Brain microvascular endothelial cell (primary cell): ENCODE measurements at regions not wholly inside any gene's neighbourhood (a gene's known extent, or its start where the extent isn't known, plus 50 kb on each side); places are given as distances from the start of the nearest gene placed in this dataset.

Source experiments
- DNase-seq: peaks from one replicate; pipeline ENCODE4 v3.0.0-alpha.2; 2020
- H3K27ac ChIP-seq: fragments of 250-450 bp; sonication (Bioruptor Pico); 2 replicates; pipeline ENCODE4 v1.5.1; 2020; ENCODE audit warnings: mild to moderate bottlenecking, moderate library complexity
- H3K27me3 ChIP-seq: fragments of 250-450 bp; sonication (Bioruptor Pico); replicated peaks from 2 replicates; pipeline ENCODE4 v1.5.1; 2020; ENCODE audit warnings: mild to moderate bottlenecking
- H3K36me3 ChIP-seq: fragments of 250-450 bp; sonication (Bioruptor Pico); replicated peaks from 2 replicates; pipeline ENCODE4 v1.5.1; 2020; ENCODE audit warnings: mild to moderate bottlenecking
- H3K4me3 ChIP-seq: 2 replicates; pipeline ENCODE4 v1.5.1; 2011; ENCODE audit warnings: low read depth, mild to moderate bottlenecking, control low read depth, low read length, moderate library complexity
- in situ Hi-C: cut with HindIII; loops from 2 replicates; pipeline ENCODE4 v1.10.0; 2017; ENCODE audit warnings: low sequenced_read_pairs, low pct_ligation_motif_present
- TF ChIP-seq, protein P1 (sequence below): IDR thresholded peaks from 2 replicates; pipeline ENCODE4 v1.5.1; 2011; ENCODE audit warnings: low read depth, mild to moderate bottlenecking, moderate library complexity, low read length, control low read depth, inconsistent platforms; ENCODE audit errors: missing control alignments

DNA sequence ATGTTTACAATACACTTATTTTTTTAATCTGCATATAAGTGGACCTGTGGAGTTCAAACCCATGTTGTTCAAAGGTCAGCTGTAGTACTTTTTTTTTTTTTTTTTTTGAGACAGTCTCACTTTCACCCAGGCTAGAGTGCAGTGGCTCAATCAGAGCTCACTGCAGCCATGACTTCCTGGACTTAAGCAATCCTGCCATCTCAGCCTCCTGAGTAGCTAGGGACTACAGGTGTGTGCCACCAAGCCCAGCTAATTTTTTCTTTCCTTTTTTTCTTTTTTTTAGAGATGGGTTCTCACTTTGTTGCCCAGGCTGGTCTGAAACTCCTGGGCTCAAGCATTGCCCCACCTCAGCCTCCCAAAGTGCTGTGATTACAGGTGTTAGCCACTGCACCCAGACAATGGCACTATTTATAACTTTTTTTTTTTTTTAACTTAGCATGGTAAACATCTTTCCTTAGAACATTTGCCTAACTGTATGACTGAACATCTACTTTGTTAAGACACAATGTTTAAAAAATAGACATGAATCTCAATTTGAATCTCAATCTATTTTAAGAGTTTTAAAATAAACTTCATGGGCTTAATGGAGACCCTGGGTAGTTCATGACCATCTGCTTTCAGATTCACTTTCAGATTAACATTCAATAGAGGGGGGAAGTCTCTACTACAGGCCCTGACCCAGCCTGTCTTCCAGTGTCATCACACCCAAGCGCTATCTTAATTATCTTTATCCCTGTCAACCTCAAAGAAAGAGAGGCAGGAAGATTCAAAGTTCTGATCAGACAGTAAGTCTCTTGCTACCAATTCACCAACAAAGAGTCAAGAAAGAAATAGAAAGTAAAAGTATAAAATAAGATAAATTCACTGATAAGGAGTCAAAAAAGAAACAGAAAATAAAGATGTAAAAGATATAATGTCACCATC is 97.7 kb upstream of the DOCK9 start:
- no peaks in the 10 kb centered on the region for H3K36me3 ChIP-seq
- H3K4me3 ChIP-seq = no peak overlapping the region
- TF ChIP-seq, protein P1, sequence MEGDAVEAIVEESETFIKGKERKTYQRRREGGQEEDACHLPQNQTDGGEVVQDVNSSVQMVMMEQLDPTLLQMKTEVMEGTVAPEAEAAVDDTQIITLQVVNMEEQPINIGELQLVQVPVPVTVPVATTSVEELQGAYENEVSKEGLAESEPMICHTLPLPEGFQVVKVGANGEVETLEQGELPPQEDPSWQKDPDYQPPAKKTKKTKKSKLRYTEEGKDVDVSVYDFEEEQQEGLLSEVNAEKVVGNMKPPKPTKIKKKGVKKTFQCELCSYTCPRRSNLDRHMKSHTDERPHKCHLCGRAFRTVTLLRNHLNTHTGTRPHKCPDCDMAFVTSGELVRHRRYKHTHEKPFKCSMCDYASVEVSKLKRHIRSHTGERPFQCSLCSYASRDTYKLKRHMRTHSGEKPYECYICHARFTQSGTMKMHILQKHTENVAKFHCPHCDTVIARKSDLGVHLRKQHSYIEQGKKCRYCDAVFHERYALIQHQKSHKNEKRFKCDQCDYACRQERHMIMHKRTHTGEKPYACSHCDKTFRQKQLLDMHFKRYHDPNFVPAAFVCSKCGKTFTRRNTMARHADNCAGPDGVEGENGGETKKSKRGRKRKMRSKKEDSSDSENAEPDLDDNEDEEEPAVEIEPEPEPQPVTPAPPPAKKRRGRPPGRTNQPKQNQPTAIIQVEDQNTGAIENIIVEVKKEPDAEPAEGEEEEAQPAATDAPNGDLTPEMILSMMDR = no peak
- no peaks in the 10 kb centered on the region for H3K27me3 ChIP-seq
- no peak overlapping the region for H3K27ac ChIP-seq
- in situ Hi-C loops = no loop called here
- no peak for DNase-seq

DNA sequence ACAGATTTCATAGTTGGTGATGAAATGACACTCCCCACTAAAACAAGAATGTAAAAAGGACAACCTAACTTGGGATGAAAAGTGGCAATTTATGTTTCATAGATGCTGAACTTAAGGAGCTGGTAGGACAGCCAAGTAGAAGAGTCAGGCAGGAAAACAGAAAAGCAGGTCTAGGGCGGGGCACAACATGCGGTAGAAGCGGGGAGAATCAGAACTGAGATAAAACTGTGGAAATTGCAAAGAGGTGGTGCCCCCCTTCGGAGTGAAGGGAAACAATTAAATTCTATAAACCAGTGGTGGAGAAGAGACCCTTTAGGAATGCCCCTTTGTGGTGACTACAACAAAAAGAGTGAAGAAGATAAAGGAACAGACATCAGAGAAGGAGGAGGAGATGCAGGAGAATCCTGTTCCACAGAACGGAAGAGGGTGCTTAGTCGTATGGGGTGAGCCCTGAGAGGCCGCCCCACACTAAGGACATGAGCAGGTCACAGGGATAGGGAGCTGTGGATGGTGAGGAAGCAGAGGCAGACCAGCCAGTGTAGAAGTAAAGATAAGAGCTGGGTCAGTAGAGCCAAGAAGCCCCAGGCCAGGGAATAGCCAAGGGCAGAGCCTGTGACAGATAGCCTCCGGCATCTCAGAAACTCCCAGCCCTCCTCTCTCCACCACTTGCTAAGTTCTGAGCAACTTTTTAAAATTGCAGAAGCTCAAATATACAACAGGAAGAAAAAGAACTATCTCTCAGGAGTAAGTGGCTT is 100.3 kb upstream of the DOCK9 start:
- no peak for DNase-seq
- in situ Hi-C loops = no loop called here

DNA sequence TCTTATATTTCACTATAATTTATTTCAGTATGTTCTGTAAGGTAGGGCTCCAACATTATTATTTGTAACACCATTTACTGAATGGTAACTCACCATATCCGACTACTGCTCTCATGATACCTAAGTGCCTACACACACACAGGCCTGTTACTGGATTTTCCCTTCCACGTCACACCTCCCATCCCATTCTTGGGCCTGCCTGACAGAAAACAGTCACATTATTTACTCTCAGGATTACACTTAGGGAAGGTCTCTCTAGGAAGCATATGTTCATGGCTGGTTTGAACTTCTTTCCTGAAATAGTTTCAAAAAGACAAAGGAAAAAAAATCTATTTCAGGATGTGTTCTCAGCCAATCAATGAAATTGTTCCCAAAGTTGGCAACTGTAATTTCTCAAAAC is 102.3 kb upstream of the DOCK9 start:
- DNase-seq = no peak
- TF ChIP-seq, protein P1 = no peak
- Histone ChIP-seq H3K27me3 (no peaks in the 10 kb centered on the region), H3K36me3 (no peaks in the 10 kb centered on the region), H3K27ac (no peak overlapping the region), H3K4me3 (no peak overlapping the region)
- in situ Hi-C loops = no loop called here

More for the DNA sequence above, 100.3 kb upstream of the DOCK9 start:
- Histone ChIP-seq H3K36me3 (no peaks in the 10 kb centered on the region), H3K27me3 (no peaks in the 10 kb centered on the region), H3K27ac (no peak overlapping the region), H3K4me3 (no peak overlapping the region)
- TF ChIP-seq, protein P1 = no peak

DNA sequence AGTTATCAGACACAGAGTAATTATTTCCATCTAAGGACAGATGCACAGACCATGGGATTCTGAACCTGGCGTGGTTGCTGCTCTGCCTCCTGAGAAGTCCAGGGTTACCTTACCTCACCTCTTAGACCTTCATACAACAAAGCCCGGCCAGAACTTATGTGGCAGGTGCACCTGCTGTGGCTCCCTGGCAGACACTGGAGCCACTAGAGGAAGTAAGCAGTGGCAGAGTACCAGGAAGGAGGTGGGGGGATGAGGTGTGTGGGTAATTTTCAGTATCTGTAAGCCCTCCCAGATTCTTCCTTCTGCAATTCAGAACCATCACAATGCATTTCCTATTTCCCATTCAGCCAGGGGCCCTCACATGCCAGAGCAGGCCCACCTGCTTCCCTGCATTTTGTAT is 106.1 kb upstream of the DOCK9 start:
- H3K27ac ChIP-seq = no peak overlapping the region
- no peaks in the 10 kb centered on the region for H3K36me3 ChIP-seq
- no peak for DNase-seq
- H3K4me3 ChIP-seq = no peak overlapping the region
- in situ Hi-C loops = no loop called here
- H3K27me3 ChIP-seq = no peaks in the 10 kb centered on the region
- TF ChIP-seq, protein P1 = no peak

DNA sequence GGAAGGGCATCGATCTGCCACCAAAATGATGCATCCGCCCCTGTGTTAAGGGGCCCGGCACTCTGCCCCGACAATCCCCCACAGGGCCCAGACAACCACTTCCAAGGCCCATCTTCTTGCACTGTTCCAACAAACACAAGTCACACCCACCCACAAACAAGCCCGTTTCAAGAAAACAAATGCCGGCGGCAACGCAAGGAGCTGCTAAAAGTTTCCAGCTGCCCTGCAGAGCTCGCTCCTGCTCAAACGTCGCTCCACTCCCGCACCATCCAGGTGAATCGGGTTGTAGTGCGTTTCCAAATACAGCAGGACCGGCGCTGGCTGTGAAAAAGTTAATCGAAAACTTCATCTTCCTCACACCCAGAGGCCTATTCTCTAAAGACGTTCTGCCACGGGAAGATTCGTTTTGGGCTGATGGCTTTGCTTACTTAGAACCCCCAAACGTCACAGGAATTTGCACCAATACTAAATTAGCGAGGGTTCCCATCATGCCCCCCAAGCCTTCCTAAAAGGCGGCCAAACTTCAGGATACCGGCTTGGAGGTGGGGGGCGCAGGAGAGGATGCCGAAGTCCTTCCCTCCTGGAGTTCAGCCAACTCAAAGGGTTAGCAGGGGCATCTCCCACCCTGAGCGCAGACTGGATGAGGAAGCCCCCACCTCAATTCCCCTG is 107.4 kb upstream of the DOCK9 start:
- in situ Hi-C loops = no loop called here
- no peaks in the 10 kb centered on the region for H3K27me3 ChIP-seq
- H3K36me3 ChIP-seq = no peaks in the 10 kb centered on the region
- no peak for DNase-seq
- H3K4me3 ChIP-seq = peak overlapping the region; percentile 58
- TF ChIP-seq, protein P1 = no peak
- no peak overlapping the region for H3K27ac ChIP-seq
